ENCODE measurements at regions not wholly inside any gene's neighbourhood (a gene's known extent, or its start where the extent isn't known, plus 50 kb on each side); places are given as distances from the start of the nearest gene placed in this dataset.

- no peak for DNase-seq (ENCODE audit: low spot score)
- FAIRE-seq, result no peak
Observed at GRCh38 chr2:217658806-217659205, 344.0 kb downstream of the TNS1 start.

- DNase-seq (ENCODE audit: low spot score) (no peak), FAIRE-seq (no peak)
Observed at GRCh38 chr2:217657252-217657651, 345.5 kb downstream of the TNS1 start.

- FAIRE-seq (no peak), DNase-seq (ENCODE audit: low spot score) (no peak)
Observed at GRCh38 chr2:217656316-217656715, 346.5 kb downstream of the TNS1 start.

GRCh38 chr2:217655651-217656050, 347.1 kb downstream of the TNS1 start:
- no peak for FAIRE-seq

GRCh38 chr2:217654168-217654567, 348.6 kb downstream of the TNS1 start:
- peak; percentile 32 for FAIRE-seq

More at GRCh38 chr2:217655651-217656050, 347.1 kb downstream of the TNS1 start:
- DNase-seq (ENCODE audit: low spot score), result no peak

GRCh38 chr2:217652761-217653639, 349.8 kb downstream of the TNS1 start:
- DNase-seq (ENCODE audit: low spot score) (peak; percentile 86), FAIRE-seq (no peak)

More at GRCh38 chr2:217654168-217654567, 348.6 kb downstream of the TNS1 start:
- DNase-seq (ENCODE audit: low spot score), result no peak

GRCh38 chr2:217650716-217651360, 352.0 kb downstream of the TNS1 start:
- DNase-seq (ENCODE audit: low spot score) (peak; percentile 54), FAIRE-seq (peak; percentile 40)

- DNase-seq (ENCODE audit: low spot score) (no peak), FAIRE-seq (peak; percentile 80)
Observed at GRCh38 chr2:217650229-217650628, 352.6 kb downstream of the TNS1 start.

- FAIRE-seq (no peak), DNase-seq (ENCODE audit: low spot score) (no peak)
Observed at GRCh38 chr2:217647925-217648324, 354.9 kb downstream of the TNS1 start.

GRCh38 chr2:217647226-217647625, 355.6 kb downstream of the TNS1 start:
- FAIRE-seq (no peak), DNase-seq (ENCODE audit: low spot score) (no peak)

- no peak for DNase-seq (ENCODE audit: low spot score)
- no peak for FAIRE-seq
Observed at GRCh38 chr2:217645896-217646295, 356.9 kb downstream of the TNS1 start.

- DNase-seq (ENCODE audit: low spot score) (no peak), FAIRE-seq (no peak)
Observed at GRCh38 chr2:217643789-217644301, 358.9 kb downstream of the TNS1 start.

- DNase-seq (ENCODE audit: low spot score) (no peak), FAIRE-seq (no peak)
Observed at GRCh38 chr2:217642944-217643343, 359.9 kb downstream of the TNS1 start.

- no peak for DNase-seq (ENCODE audit: low spot score)
- no peak for FAIRE-seq
Observed at GRCh38 chr2:217641960-217642359, 360.8 kb downstream of the TNS1 start.

GRCh38 chr2:217639481-217639880, 363.3 kb downstream of the TNS1 start:
- FAIRE-seq (no peak), DNase-seq (ENCODE audit: low spot score) (no peak)

GRCh38 chr2:217638533-217638932, 364.3 kb downstream of the TNS1 start:
- FAIRE-seq (no peak), DNase-seq (ENCODE audit: low spot score) (no peak)

- FAIRE-seq, result no peak
- no peak for DNase-seq (ENCODE audit: low spot score)
Observed at GRCh38 chr2:217638031-217638430, 364.8 kb downstream of the TNS1 start.

- DNase-seq (ENCODE audit: low spot score) (no peak), FAIRE-seq (no peak)
Observed at GRCh38 chr2:217636991-217637561, 365.7 kb downstream of the TNS1 start.

GRCh38 chr2:217636578-217636977, 366.2 kb downstream of the TNS1 start:
- no peak for FAIRE-seq
- no peak for DNase-seq (ENCODE audit: low spot score)

- FAIRE-seq, result no peak
- DNase-seq (ENCODE audit: low spot score), result no peak
Observed at GRCh38 chr2:217634871-217635270, 367.9 kb downstream of the TNS1 start.

- DNase-seq (ENCODE audit: low spot score), result no peak
- FAIRE-seq, result no peak
Observed at GRCh38 chr2:217632043-217632442, 370.8 kb downstream of the TNS1 start.

- FAIRE-seq, result no peak
Observed at GRCh38 chr2:217631115-217631514, 371.7 kb downstream of the TNS1 start.

More at GRCh38 chr2:217631115-217631514, 371.7 kb downstream of the TNS1 start:
- DNase-seq (ENCODE audit: low spot score), result no peak
